GM12874 (cell line): ENCODE measurements at regions not wholly inside any gene's neighbourhood (a gene's known extent, or its start where the extent isn't known, plus 50 kb on each side); places are given as distances from the start of the nearest gene placed in this dataset.

Experiments used
- TF ChIP-seq, protein P1 (sequence below): IDR thresholded peaks from 2 replicates; pipeline ENCODE4 v1.5.1; 2011; ENCODE audit warnings: low read depth, mild to moderate bottlenecking, control low read depth, low read length, moderate library complexity; ENCODE audit not compliant: insufficient read depth

- TF ChIP-seq, protein P1, sequence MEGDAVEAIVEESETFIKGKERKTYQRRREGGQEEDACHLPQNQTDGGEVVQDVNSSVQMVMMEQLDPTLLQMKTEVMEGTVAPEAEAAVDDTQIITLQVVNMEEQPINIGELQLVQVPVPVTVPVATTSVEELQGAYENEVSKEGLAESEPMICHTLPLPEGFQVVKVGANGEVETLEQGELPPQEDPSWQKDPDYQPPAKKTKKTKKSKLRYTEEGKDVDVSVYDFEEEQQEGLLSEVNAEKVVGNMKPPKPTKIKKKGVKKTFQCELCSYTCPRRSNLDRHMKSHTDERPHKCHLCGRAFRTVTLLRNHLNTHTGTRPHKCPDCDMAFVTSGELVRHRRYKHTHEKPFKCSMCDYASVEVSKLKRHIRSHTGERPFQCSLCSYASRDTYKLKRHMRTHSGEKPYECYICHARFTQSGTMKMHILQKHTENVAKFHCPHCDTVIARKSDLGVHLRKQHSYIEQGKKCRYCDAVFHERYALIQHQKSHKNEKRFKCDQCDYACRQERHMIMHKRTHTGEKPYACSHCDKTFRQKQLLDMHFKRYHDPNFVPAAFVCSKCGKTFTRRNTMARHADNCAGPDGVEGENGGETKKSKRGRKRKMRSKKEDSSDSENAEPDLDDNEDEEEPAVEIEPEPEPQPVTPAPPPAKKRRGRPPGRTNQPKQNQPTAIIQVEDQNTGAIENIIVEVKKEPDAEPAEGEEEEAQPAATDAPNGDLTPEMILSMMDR, result no peak
These were observed 631.7 kb upstream of the GRIA3 start for GRCh38 chrX:122552286-122552800.

GRCh38 chrX:122555925-122556324, 628.2 kb upstream of the GRIA3 start:
- TF ChIP-seq, protein P1, result no peak

DNA sequence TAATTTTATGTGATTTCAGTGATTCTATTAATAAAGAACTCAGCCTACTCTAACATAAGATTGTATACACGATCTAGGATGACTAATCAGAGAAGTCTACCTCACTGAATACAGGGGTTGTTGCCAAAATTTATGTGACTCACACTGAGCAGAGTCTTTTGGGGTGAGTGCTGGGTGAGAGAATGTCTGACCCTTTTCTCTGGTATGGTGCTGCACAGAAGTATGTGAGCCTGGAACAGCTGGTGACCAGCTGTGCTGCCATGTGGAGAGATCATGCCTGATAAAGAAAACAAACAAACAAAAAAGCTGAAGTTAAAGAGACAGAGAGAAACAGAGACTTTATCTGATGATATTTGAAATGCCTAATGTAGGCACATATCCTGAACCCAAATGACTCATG, 618.1 kb upstream of the GRIA3 start:
- TF ChIP-seq, protein P1, result no peak

- TF ChIP-seq, protein P1, result no peak
These were observed 617.7 kb upstream of the GRIA3 start for GRCh38 chrX:122566401-122566800.

- TF ChIP-seq, protein P1, result no peak
These were observed 616.2 kb upstream of the GRIA3 start for GRCh38 chrX:122567911-122568310.

DNA sequence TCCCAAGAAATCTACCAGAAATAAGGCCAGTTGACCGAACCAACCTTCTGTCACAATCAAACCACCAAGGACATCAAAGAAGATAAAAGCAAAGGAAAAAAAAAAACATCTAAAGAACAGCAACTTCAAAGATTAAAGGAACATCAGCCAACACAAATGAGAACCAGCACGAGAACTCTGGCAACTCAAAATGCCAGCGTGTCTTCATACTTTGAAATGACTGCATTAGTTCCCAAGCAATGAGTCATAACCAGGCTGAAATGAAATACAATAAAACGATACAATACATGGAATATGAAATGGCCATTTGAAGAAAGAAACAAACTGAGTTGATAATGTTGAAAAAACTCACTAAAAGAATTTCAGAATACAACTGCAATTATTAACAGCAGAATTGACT, 611.6 kb upstream of the GRIA3 start:
- TF ChIP-seq, protein P1, result no peak

DNA sequence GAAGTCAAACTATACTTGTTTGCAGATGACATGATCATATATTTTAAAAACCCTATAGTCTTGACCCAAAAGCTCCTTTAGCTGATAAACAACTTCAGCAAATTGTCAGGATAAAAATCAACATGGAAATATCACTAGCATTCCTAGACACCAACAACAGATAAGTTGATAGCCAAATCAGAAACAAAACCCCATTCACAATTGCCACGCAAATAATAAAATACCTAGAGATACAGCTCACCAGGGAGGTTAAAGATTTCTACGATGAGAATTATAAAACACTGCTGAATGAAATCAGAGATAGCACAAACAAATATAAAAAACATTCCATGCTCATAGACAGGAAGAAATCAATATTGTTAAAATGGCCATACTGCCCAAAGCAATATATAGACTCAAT, 605.0 kb upstream of the GRIA3 start:
- TF ChIP-seq, protein P1, result no peak
